Activated naive CD4-positive, alpha-beta T cell treated with Interleukin-2 at 50 U/mL for 16 hours (primary cell): ENCODE measurements at regions not wholly inside any gene's neighbourhood (a gene's known extent, or its start where the extent isn't known, plus 50 kb on each side); places are given as distances from the start of the nearest gene placed in this dataset.

Experiments
- DNase-seq: peaks from one replicate; pipeline ENCODE4 v3.0.0-alpha.2; 2020

GRCh38 chr12:65598688-65599087, 225.6 kb upstream of the HMGA2 start:
- no peak for DNase-seq

GRCh38 chr12:65602253-65602609, 222.1 kb upstream of the HMGA2 start:
- DNase-seq: no peak

- DNase-seq: no peak
Measured at GRCh38 chr12:65602610-65603295, 221.5 kb upstream of the HMGA2 start.

GRCh38 chr12:65603438-65604351, 220.6 kb upstream of the HMGA2 start:
- DNase-seq: no peak

- no peak for DNase-seq
Measured at GRCh38 chr12:65605019-65605418, 219.3 kb upstream of the HMGA2 start.

- DNase-seq: no peak
Measured at GRCh38 chr12:65606008-65606766, 218.1 kb upstream of the HMGA2 start.

GRCh38 chr12:65607401-65607841, 216.9 kb upstream of the HMGA2 start:
- no peak for DNase-seq

GRCh38 chr12:65608319-65608916, 215.9 kb upstream of the HMGA2 start:
- no peak for DNase-seq

- DNase-seq: no peak
Measured at GRCh38 chr12:65609359-65609771, 214.9 kb upstream of the HMGA2 start.

- no peak for DNase-seq
Measured at GRCh38 chr12:65611396-65611795, 212.9 kb upstream of the HMGA2 start.

- DNase-seq: no peak
Measured at GRCh38 chr12:65612440-65612839, 211.8 kb upstream of the HMGA2 start.

GRCh38 chr12:65613692-65614091, 210.6 kb upstream of the HMGA2 start:
- DNase-seq: no peak

- no peak for DNase-seq
Measured at GRCh38 chr12:65614259-65614889, 209.9 kb upstream of the HMGA2 start.

GRCh38 chr12:65615118-65615517, 209.2 kb upstream of the HMGA2 start:
- no peak for DNase-seq

- no peak for DNase-seq
Measured at GRCh38 chr12:65616022-65616421, 208.3 kb upstream of the HMGA2 start.

- DNase-seq: no peak
Measured at GRCh38 chr12:65618588-65618987, 205.7 kb upstream of the HMGA2 start.

GRCh38 chr12:65619018-65619417, 205.3 kb upstream of the HMGA2 start:
- no peak for DNase-seq

GRCh38 chr12:65620046-65620445, 204.2 kb upstream of the HMGA2 start:
- DNase-seq: no peak

GRCh38 chr12:65622056-65622455, 202.2 kb upstream of the HMGA2 start:
- DNase-seq: no peak

- DNase-seq: no peak
Measured at GRCh38 chr12:65623507-65623906, 200.8 kb upstream of the HMGA2 start.

GRCh38 chr12:65624554-65625086, 199.7 kb upstream of the HMGA2 start:
- DNase-seq: no peak

- no peak for DNase-seq
Measured at GRCh38 chr12:65628061-65628460, 196.2 kb upstream of the HMGA2 start.
